ENCODE measurements at regions not wholly inside any gene's neighbourhood (a gene's known extent, or its start where the extent isn't known, plus 50 kb on each side); places are given as distances from the start of the nearest gene placed in this dataset.

GRCh38 chr4:138740816-138741745, 274.5 kb upstream of the NOCT start:
- DNase-seq, result no peak

GRCh38 chr4:138736362-138736761, 279.2 kb upstream of the NOCT start:
- peak; percentile 51 for DNase-seq

- DNase-seq, result peak; percentile 78
Observed at GRCh38 chr4:138734746-138735145, 280.8 kb upstream of the NOCT start.

GRCh38 chr4:138728566-138728965, 287.0 kb upstream of the NOCT start:
- no peak for DNase-seq

GRCh38 chr4:138727731-138728130, 287.9 kb upstream of the NOCT start:
- DNase-seq, result peak; percentile 58

GRCh38 chr4:138724530-138724929, 291.1 kb upstream of the NOCT start:
- no peak for DNase-seq

GRCh38 chr4:138716559-138717335, 298.8 kb upstream of the NOCT start:
- DNase-seq, result peak; percentile 63

GRCh38 chr4:138710297-138710696, 305.3 kb upstream of the NOCT start:
- no peak for DNase-seq

GRCh38 chr4:138709859-138710258, 305.7 kb upstream of the NOCT start:
- no peak for DNase-seq

GRCh38 chr4:138707746-138708677, 307.6 kb upstream of the NOCT start:
- peak; percentile 45 for DNase-seq

GRCh38 chr4:138706201-138706600, 309.4 kb upstream of the NOCT start:
- DNase-seq, result no peak

- DNase-seq, result no peak
Observed at GRCh38 chr4:138702190-138702824, 313.3 kb upstream of the NOCT start.

GRCh38 chr4:138698641-138699040, 316.9 kb upstream of the NOCT start:
- DNase-seq, result no peak

- peak; percentile 44 for DNase-seq
Observed at GRCh38 chr4:138697851-138698250, 317.7 kb upstream of the NOCT start.

GRCh38 chr4:138696771-138697170, 318.8 kb upstream of the NOCT start:
- DNase-seq, result peak; percentile 29

GRCh38 chr4:138696058-138696457, 319.5 kb upstream of the NOCT start:
- DNase-seq, result no peak

- no peak for DNase-seq
Observed at GRCh38 chr4:138693526-138693925, 322.1 kb upstream of the NOCT start.

- DNase-seq, result no peak
Observed at GRCh38 chr4:138692411-138692810, 323.2 kb upstream of the NOCT start.

GRCh38 chr4:138689593-138689992, 326.0 kb upstream of the NOCT start:
- DNase-seq, result no peak

- no peak for DNase-seq
Observed at GRCh38 chr4:138689187-138689586, 326.4 kb upstream of the NOCT start.

- peak; percentile 29 for DNase-seq
Observed at GRCh38 chr4:138688408-138689085, 327.0 kb upstream of the NOCT start.
